BLaER1 (cell line): ENCODE measurements at regions not wholly inside any gene's neighbourhood (a gene's known extent, or its start where the extent isn't known, plus 50 kb on each side); places are given as distances from the start of the nearest gene placed in this dataset.
"Not testable (repeated sequence)": the region's sequence is repeated elsewhere in the genome, so short reads cannot be mapped to it uniquely, and the experiment has no call there.

Experiments used
- H3K27ac ChIP-seq: shearing (Covaris generic); formaldehyde crosslinking; 2 replicates; pipeline ENCODE4 v1.8.1; 2022
- H3K27me3 ChIP-seq: shearing (Covaris generic); formaldehyde crosslinking; 2 replicates; pipeline ENCODE4 v1.8.1; 2022
- H3K36me3 ChIP-seq: shearing (Covaris generic); formaldehyde crosslinking; 2 replicates; pipeline ENCODE4 v1.8.1; 2022
- H3K4me1 ChIP-seq: shearing (Covaris generic); formaldehyde crosslinking; 2 replicates; pipeline ENCODE4 v1.8.1; 2022
- H3K4me2 ChIP-seq: shearing (Covaris generic); formaldehyde crosslinking; 2 replicates; pipeline ENCODE4 v1.8.1; 2022
- H3K4me3 ChIP-seq: shearing (Covaris generic); formaldehyde crosslinking; 2 replicates; pipeline ENCODE4 v1.8.1; 2022
- H3K9ac ChIP-seq: shearing (Covaris generic); formaldehyde crosslinking; 2 replicates; pipeline ENCODE4 v1.8.1; 2022
- H3K9me3 ChIP-seq: shearing (Covaris generic); formaldehyde crosslinking; 2 replicates; pipeline ENCODE4 v1.8.1; 2022
- H4K20me1 ChIP-seq: shearing (Covaris generic); formaldehyde crosslinking; 2 replicates; pipeline ENCODE4 v1.8.1; 2022
- Cebpa-rat ChIP-seq: shearing (Covaris generic); IDR thresholded peaks from 2 replicates; pipeline ENCODE4 v1.8.1; 2022

GRCh38 chr5:93236807-93237421 is 344.1 kb downstream of the NR2F1-AS1 start:
- Histone ChIP-seq H3K4me3 (no peak overlapping the region), H3K36me3 (no peaks in the 10 kb centered on the region), H3K27me3 (no peaks in the 10 kb centered on the region), H3K4me1 (peaks cover 10% of the 10 kb centered on the region), H4K20me1 (no peaks in the 10 kb centered on the region), H3K9me3 (no peaks in the 10 kb centered on the region), H3K27ac (no peak overlapping the region), H3K4me2 (no peak overlapping the region), H3K9ac (no peak overlapping the region)
- TF ChIP-seq Cebpa-rat: no peak

GRCh38 chr5:93235761-93236160 is 345.3 kb downstream of the NR2F1-AS1 start:
- H4K20me1 ChIP-seq: no peaks in the 10 kb centered on the region
- no peak overlapping the region for H3K27ac ChIP-seq
- no peak for TF ChIP-seq Cebpa-rat
- H3K4me2 ChIP-seq: no peak overlapping the region
- H3K4me3 ChIP-seq: no peak overlapping the region
- H3K9ac ChIP-seq: no peak overlapping the region
- H3K36me3 ChIP-seq: no peaks in the 10 kb centered on the region
- H3K9me3 ChIP-seq: no peaks in the 10 kb centered on the region
- H3K4me1 ChIP-seq: peaks cover 8% of the 10 kb centered on the region
- H3K27me3 ChIP-seq: no peaks in the 10 kb centered on the region

GRCh38 chr5:93226202-93226735 is 354.8 kb downstream of the NR2F1-AS1 start:
- H3K36me3 ChIP-seq: no peaks in the 10 kb centered on the region
- no peaks in the 10 kb centered on the region for H3K4me1 ChIP-seq
- TF ChIP-seq Cebpa-rat: no peak
- H4K20me1 ChIP-seq: no peaks in the 10 kb centered on the region
- no peak overlapping the region for H3K4me2 ChIP-seq
- no peak overlapping the region for H3K9ac ChIP-seq
- H3K4me3 ChIP-seq: no peak overlapping the region
- H3K9me3 ChIP-seq: no peaks in the 10 kb centered on the region
- no peaks in the 10 kb centered on the region for H3K27me3 ChIP-seq
- no peak overlapping the region for H3K27ac ChIP-seq

GRCh38 chr5:93225748-93226147 is 355.3 kb downstream of the NR2F1-AS1 start:
- H3K4me1 ChIP-seq: no peaks in the 10 kb centered on the region
- no peak for TF ChIP-seq Cebpa-rat
- no peak overlapping the region for H3K9ac ChIP-seq
- no peaks in the 10 kb centered on the region for H3K27me3 ChIP-seq
- no peak overlapping the region for H3K27ac ChIP-seq
- H3K36me3 ChIP-seq: no peaks in the 10 kb centered on the region
- no peak overlapping the region for H3K4me3 ChIP-seq
- H4K20me1 ChIP-seq: no peaks in the 10 kb centered on the region
- H3K9me3 ChIP-seq: no peaks in the 10 kb centered on the region
- H3K4me2 ChIP-seq: no peak overlapping the region

GRCh38 chr5:93224624-93225023 is 356.4 kb downstream of the NR2F1-AS1 start:
- H3K4me1 ChIP-seq: no peaks in the 10 kb centered on the region
- no peak for TF ChIP-seq Cebpa-rat
- no peaks in the 10 kb centered on the region for H4K20me1 ChIP-seq
- H3K9me3 ChIP-seq: no peaks in the 10 kb centered on the region
- H3K36me3 ChIP-seq: no peaks in the 10 kb centered on the region
- no peak overlapping the region for H3K4me2 ChIP-seq
- H3K4me3 ChIP-seq: no peak overlapping the region
- no peak overlapping the region for H3K27ac ChIP-seq
- H3K27me3 ChIP-seq: no peaks in the 10 kb centered on the region
- H3K9ac ChIP-seq: no peak overlapping the region

- Histone ChIP-seq H3K36me3 (no peaks in the 10 kb centered on the region), H4K20me1 (no peaks in the 10 kb centered on the region), H3K27ac (no peak overlapping the region), H3K27me3 (no peaks in the 10 kb centered on the region), H3K4me1 (no peaks in the 10 kb centered on the region), H3K9ac (no peak overlapping the region), H3K9me3 (no peaks in the 10 kb centered on the region), H3K4me3 (no peak overlapping the region), H3K4me2 (no peak overlapping the region)
- no peak for TF ChIP-seq Cebpa-rat
Measured at GRCh38 chr5:93221773-93222172, 359.2 kb downstream of the NR2F1-AS1 start.

GRCh38 chr5:93220431-93220830 is 360.6 kb downstream of the NR2F1-AS1 start:
- H3K36me3 ChIP-seq: no peaks in the 10 kb centered on the region
- no peak overlapping the region for H3K4me2 ChIP-seq
- no peaks in the 10 kb centered on the region for H3K4me1 ChIP-seq
- no peak overlapping the region for H3K27ac ChIP-seq
- H3K9me3 ChIP-seq: no peaks in the 10 kb centered on the region
- no peaks in the 10 kb centered on the region for H4K20me1 ChIP-seq
- no peak for TF ChIP-seq Cebpa-rat
- H3K9ac ChIP-seq: no peak overlapping the region
- no peaks in the 10 kb centered on the region for H3K27me3 ChIP-seq
- H3K4me3 ChIP-seq: no peak overlapping the region

GRCh38 chr5:93219641-93220145 is 361.3 kb downstream of the NR2F1-AS1 start:
- Histone ChIP-seq H3K36me3 (no peaks in the 10 kb centered on the region), H4K20me1 (no peaks in the 10 kb centered on the region), H3K27ac (no peak overlapping the region), H3K9me3 (no peaks in the 10 kb centered on the region), H3K4me3 (no peak overlapping the region), H3K27me3 (no peaks in the 10 kb centered on the region), H3K4me2 (no peak overlapping the region), H3K4me1 (no peaks in the 10 kb centered on the region), H3K9ac (no peak overlapping the region)
- TF ChIP-seq Cebpa-rat: no peak

GRCh38 chr5:93213111-93213794 is 367.8 kb downstream of the NR2F1-AS1 start:
- H3K9ac ChIP-seq, H3K4me1 ChIP-seq, H3K9me3 ChIP-seq, H3K36me3 ChIP-seq, H3K27me3 ChIP-seq, H3K27ac ChIP-seq, H3K4me2 ChIP-seq, H3K4me3 ChIP-seq, H4K20me1 ChIP-seq: not testable (repeated sequence)

GRCh38 chr5:93209476-93209875 is 371.5 kb downstream of the NR2F1-AS1 start:
- Histone ChIP-seq H4K20me1 (no peaks in the 10 kb centered on the region), H3K27ac (no peak overlapping the region), H3K4me1 (no peaks in the 10 kb centered on the region), H3K4me3 (no peak overlapping the region), H3K9me3 (no peaks in the 10 kb centered on the region), H3K9ac (no peak overlapping the region), H3K36me3 (no peaks in the 10 kb centered on the region), H3K27me3 (no peaks in the 10 kb centered on the region), H3K4me2 (no peak overlapping the region)
- TF ChIP-seq Cebpa-rat: no peak
